ENCODE measurements at regions not wholly inside any gene's neighbourhood (a gene's known extent, or its start where the extent isn't known, plus 50 kb on each side); places are given as distances from the start of the nearest gene placed in this dataset.
"Not testable (repeated sequence)": the region's sequence is repeated elsewhere in the genome, so short reads cannot be mapped to it uniquely, and the experiment has no call there.

- not testable (repeated sequence) for H3K9me3 ChIP-seq (ENCODE audit: severe bottlenecking); ATAC-seq (ENCODE audit: low read depth); DNase-seq (ENCODE audit: low spot score); H3K27me3 ChIP-seq (ENCODE audit: insufficient read depth, poor library complexity, severe bottlenecking); H3K4me3 ChIP-seq (ENCODE audit: severe bottlenecking); H3K36me3 ChIP-seq (ENCODE audit: low read depth); H3K27ac ChIP-seq (ENCODE audit: poor library complexity, severe bottlenecking)
- peaks cover 12% of the 10 kb centered on the region for H3K4me1 ChIP-seq (ENCODE audit: insufficient read depth, poor library complexity, severe bottlenecking)
Observed at GRCh38 chr7:101679653-101680173, 50.6 kb upstream of the MYL10 start.

- no peaks in the 10 kb centered on the region for H3K9me3 ChIP-seq (ENCODE audit: severe bottlenecking)
- H3K27ac ChIP-seq (ENCODE audit: poor library complexity, severe bottlenecking) = peak overlapping the region; percentile 52
- no peak overlapping the region for H3K4me3 ChIP-seq (ENCODE audit: severe bottlenecking)
- no peak for DNase-seq (ENCODE audit: low spot score)
- no peak for ATAC-seq (ENCODE audit: low read depth)
- no peaks in the 10 kb centered on the region for H3K27me3 ChIP-seq (ENCODE audit: insufficient read depth, poor library complexity, severe bottlenecking)
- no peaks in the 10 kb centered on the region for H3K36me3 ChIP-seq (ENCODE audit: low read depth)
- H3K4me1 ChIP-seq (ENCODE audit: insufficient read depth, poor library complexity, severe bottlenecking) = peaks cover 12% of the 10 kb centered on the region
- no peak for TF ChIP-seq CTCF (IDR thresholded peaks at IDR 0.05; ENCODE audit: poor library complexity, severe bottlenecking)
Observed at GRCh38 chr7:101680406-101681145, 51.5 kb upstream of the MYL10 start.

DNA sequence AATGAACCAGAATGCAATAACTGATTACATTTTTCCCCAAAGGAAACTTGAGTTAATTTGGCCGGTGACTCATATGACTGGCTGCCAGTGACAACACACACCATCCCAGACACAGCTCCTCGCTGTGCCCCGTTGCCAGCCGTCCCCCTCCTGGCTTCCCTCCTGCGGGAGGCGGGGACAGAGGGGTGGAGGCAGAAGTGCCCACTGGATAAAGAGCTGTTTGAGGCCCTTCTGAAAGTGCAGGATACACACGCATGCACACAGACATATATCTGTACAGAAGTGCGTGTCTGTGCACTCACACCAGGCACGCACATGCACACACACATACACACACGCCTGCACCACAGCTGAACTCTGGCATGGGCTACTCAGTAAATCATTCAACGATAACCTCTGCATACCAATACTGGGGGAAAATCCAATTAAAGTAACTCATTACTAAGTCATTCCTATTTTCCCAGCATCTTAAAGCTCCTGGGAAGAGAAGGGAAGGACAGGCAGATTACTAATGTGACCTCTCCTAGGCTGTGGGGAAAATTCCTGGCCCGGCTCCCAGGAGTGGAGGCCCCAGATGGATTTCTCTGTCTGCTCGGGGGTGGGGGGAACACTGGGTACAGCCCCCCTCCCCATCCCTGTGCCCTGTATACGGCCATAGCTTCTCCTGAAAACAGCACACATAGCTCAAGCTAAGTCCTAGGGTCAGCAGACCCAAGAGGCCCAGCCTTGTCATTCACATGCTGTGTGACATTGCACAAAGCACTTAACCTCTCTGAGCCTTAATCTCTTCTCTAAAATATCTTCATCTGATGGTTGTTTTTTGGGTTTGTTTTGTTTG is 52.3 kb upstream of the MYL10 start:
- H3K4me1 ChIP-seq (ENCODE audit: insufficient read depth, poor library complexity, severe bottlenecking) = peaks cover 12% of the 10 kb centered on the region
- no peak overlapping the region for H3K4me3 ChIP-seq (ENCODE audit: severe bottlenecking)
- ATAC-seq (ENCODE audit: low read depth) = peak; percentile 94
- no peaks in the 10 kb centered on the region for H3K27me3 ChIP-seq (ENCODE audit: insufficient read depth, poor library complexity, severe bottlenecking)
- no peaks in the 10 kb centered on the region for H3K36me3 ChIP-seq (ENCODE audit: low read depth)
- peak overlapping the region; percentile 52 for H3K27ac ChIP-seq (ENCODE audit: poor library complexity, severe bottlenecking)
- TF ChIP-seq CTCF (IDR thresholded peaks at IDR 0.05; ENCODE audit: poor library complexity, severe bottlenecking) = no peak
- DNase-seq (ENCODE audit: low spot score) = no peak
- H3K9me3 ChIP-seq (ENCODE audit: severe bottlenecking) = no peaks in the 10 kb centered on the region

DNA sequence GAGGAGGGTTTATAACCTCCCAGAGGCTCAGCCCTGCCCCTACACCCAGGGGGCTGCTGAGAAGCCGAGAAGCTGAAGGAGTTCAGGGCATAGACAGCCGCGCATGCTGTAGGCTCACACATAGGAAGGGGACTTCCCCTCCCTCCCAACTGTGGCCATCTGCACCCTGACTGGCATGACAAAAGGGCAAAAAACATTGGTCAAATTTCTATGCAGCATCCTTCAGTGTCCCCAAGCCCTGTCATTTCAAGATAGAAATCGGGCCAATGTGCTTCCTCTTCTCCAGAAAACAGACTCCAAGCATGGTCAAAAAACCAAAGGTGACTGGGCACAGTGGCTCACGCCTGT is 55.9 kb upstream of the MYL10 start:
- Histone ChIP-seq H3K27me3 (ENCODE audit: insufficient read depth, poor library complexity, severe bottlenecking) (no peaks in the 10 kb centered on the region), H3K9me3 (ENCODE audit: severe bottlenecking) (no peaks in the 10 kb centered on the region), H3K27ac (ENCODE audit: poor library complexity, severe bottlenecking) (no peak overlapping the region), H3K4me3 (ENCODE audit: severe bottlenecking) (no peak overlapping the region), H3K4me1 (ENCODE audit: insufficient read depth, poor library complexity, severe bottlenecking) (peaks cover 12% of the 10 kb centered on the region), H3K36me3 (ENCODE audit: low read depth) (no peaks in the 10 kb centered on the region)
- ATAC-seq (ENCODE audit: low read depth) (no peak), DNase-seq (ENCODE audit: low spot score) (no peak)
- TF ChIP-seq CTCF (IDR thresholded peaks at IDR 0.05; ENCODE audit: poor library complexity, severe bottlenecking) = no peak

DNA sequence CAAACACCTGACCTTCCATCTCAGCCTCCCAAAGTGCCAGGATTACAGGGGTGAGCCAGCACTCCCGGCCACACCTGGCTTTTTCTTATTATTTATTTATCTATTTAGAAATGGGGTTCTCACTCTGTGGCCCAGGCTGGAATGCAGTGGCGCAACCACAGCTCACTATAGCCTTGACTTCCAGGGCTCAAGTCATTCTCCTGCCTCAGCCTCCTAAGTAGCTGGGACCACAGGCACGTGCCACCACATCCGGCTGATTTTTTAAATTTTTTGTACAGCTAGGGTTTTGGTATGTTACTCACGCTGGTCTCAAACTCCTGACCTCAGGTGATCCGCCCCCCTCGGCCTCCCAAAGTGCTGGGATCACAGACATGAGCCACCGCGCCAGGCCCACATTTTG is 56.9 kb upstream of the MYL10 start:
- Histone ChIP-seq H3K36me3 (ENCODE audit: low read depth) (no peaks in the 10 kb centered on the region), H3K27ac (ENCODE audit: poor library complexity, severe bottlenecking) (no peak overlapping the region), H3K4me3 (ENCODE audit: severe bottlenecking) (no peak overlapping the region), H3K4me1 (ENCODE audit: insufficient read depth, poor library complexity, severe bottlenecking) (peaks cover 6% of the 10 kb centered on the region), H3K27me3 (ENCODE audit: insufficient read depth, poor library complexity, severe bottlenecking) (no peaks in the 10 kb centered on the region), H3K9me3 (ENCODE audit: severe bottlenecking) (no peaks in the 10 kb centered on the region)
- ATAC-seq (ENCODE audit: low read depth) (no peak), DNase-seq (ENCODE audit: low spot score) (no peak)
- TF ChIP-seq CTCF (IDR thresholded peaks at IDR 0.05; ENCODE audit: poor library complexity, severe bottlenecking) = no peak
